ENCODE measurements at regions not wholly inside any gene's neighbourhood (a gene's known extent, or its start where the extent isn't known, plus 50 kb on each side); places are given as distances from the start of the nearest gene placed in this dataset.

DNA sequence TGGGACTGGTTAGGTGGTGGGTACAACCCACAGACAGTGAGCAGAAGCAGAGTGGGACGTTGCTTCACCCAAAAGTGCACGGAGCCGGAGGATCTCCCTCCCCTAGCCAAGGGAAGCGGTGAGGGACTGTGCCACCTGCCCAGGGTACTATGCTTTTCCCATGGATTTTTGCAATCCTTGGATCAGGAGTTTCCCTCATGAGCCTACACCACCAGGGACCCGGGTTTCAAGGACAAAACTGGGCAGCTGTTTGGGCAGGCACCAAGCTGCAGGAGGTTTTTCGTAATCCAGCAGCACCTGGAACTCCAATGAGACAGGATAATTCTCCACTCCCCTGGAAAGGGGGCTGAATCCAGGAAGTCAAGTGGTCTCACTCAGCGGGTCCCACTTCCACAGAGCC is 209.1 kb upstream of the CXCL12 start:
- DNase-seq (ENCODE audit: low read depth in 3 of 3, low spot score in 1 of 3), result no peak

DNA sequence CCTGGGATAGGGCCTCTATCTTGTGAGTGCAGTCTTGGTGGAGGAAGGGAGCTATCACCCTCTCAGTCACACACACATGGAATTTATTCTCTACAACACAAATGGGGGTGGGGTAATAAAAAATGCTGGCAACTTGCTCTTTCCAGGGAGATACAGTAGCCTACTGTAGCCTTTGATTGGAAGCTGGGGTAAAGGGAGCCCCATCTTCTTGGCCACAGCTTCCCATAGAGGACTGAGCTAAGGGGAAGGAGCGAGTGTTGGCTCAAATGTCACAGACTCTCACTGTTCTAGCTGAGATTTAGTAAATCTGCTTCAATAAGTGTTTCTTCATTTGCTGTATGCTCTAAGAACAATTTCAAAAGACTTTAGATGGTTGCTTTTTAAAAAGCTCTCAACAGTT is 222.2 kb upstream of the CXCL12 start:
- no peak for DNase-seq (ENCODE audit: low read depth in 3 of 3, low spot score in 1 of 3)

DNA sequence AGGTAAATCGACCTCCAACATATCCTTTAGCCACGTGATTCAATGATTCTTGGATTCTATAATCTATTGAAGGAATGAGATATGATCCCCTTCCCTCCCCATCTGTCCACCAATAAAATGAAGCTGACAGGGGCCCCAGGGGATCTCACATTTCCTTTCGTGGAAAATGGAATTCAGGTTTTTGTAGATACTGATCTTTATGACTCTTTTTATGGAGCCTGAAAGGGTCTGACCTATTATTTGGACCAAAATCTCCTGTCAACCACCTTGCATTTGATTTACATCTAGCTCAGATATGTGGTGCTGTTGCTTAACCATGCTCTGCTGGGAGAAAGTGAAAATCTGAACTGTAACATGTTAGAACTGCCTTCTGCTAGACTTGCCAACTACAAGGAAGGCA is 234.0 kb upstream of the CXCL12 start:
- no peak for DNase-seq (ENCODE audit: low read depth in 3 of 3, low spot score in 1 of 3)

DNA sequence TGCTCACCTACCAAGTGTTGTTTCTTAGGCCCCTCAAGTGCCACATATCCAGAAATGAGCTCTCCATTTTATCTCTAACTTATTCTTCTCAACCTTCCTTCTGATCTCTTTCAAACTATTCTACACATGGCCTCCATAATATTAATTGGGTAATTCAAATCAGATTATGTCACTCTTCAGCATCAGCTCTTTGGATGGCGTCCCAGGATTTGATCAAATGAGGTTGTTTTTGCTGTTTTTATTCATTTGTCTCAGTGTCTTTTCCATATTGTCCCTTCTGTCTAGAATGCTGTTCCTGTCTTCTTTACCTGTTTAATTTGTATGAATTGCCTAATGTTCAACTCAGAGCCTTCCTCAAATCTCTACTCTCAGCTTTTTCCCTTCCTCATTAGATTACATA is 234.6 kb upstream of the CXCL12 start:
- no peak for DNase-seq (ENCODE audit: low read depth in 3 of 3, low spot score in 1 of 3)

DNA sequence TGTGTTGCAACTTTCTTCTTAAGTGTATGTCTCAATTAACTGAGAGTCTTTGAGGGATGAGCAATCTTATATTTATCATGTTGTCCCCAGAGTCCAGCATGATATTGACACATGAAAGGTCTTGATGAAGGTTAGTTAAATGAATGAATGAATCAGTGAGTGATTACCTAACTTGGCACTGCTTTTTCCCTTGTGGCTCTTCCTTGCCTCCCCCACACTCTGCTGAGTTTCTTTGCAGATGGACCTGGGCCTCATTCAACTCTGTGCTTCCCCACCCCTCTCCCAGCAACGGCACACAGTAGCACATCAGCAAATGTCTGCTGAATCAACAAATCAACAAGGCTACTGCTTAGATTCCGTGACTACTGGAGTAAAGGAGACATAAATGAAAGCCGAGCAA is 235.1 kb upstream of the CXCL12 start:
- DNase-seq (ENCODE audit: low read depth in 3 of 3, low spot score in 1 of 3), result no peak

DNA sequence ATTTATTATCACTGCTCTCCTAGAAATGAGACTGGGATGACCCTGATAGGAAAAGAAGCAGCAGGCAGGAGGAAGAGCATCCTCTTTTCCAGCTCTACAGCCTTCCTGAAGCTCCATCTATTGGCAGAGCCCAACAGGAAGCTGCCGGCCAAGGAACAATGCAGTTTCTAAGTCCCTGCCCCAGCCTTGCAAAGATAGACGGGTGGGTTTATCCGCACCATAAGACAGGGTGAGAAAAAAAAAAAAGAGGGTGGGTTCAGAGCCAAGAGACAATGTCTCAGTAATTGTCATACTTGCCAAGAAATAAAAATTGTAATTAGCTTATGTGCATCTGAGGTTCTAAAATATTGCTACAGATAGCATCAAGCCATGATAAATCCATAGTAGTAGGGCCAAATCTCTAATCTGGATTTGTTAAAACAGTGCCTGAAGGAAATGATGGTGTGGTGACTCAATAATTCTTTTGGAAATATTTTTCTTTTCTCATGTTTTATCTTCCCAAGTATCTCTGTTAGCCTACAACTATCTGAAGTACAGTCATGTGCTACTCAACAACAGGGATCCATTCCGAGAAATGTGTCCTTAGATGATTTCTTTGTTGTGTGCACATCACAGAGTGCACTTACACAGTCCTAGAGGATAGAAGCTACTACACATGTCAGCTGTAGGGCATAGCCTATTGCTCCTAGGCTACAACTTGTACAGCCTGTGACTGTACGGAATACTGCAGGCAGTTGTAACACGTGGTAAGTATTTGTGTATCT is 242.9 kb upstream of the CXCL12 start:
- DNase-seq (ENCODE audit: low read depth in 3 of 3, low spot score in 1 of 3), result no peak

DNA sequence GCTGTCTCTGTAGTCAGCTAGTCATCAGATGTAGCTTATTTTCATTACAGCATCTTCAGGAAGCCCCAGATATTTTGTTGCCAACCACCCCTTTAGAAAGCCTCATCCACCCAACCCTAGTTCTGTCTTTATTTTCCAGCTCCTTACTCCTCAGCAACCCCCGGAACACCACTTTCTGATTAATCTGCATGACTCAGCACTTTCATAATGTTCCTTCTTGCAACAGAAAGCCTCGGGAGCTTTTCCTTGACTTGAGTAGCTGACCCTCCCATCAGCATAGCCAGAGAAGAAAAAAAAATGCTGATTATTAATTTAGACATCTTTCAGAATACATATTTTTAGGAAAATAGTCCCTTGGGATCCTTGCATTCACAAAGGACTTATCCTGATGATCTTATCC is 244.0 kb upstream of the CXCL12 start:
- DNase-seq (ENCODE audit: low read depth in 3 of 3, low spot score in 1 of 3), result no peak

DNA sequence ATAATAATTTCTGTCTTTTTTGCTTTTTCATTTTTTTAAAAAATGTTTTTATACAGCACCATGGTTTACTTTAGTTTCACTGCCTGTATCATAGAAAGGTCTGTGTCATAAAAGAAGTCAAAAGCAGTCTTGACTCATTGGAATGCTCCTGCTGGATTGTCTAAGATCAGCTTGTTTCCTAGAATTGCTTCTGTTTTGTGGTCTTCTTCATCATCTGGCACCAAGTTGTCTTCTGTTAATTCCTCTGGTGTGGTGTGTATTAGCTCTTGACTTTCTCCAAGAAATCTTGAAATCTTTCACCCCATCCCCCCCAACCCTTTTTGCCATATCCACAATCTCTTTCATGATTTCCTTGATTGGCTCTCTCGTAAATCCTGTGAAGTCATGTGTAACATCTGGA is 250.3 kb upstream of the CXCL12 start:
- no peak for DNase-seq (ENCODE audit: low read depth in 3 of 3, low spot score in 1 of 3)

DNA sequence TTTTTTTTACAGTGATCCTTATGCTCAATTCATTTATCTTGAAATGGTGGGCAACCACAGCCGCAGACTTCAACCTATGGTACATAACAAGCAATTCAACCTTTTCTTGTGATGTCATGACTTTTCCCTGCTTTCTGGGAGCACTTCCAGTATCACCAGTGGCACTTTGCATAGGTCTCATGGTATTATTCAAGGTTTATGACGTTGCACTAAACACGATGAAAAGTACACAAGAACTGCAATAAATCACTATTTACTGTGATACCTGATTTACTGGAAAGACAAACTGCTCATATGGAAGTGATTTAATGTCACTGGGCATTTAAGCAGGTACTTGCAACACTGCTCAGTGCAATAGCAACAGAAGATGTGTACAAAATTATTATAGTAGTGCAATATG is 251.7 kb upstream of the CXCL12 start:
- DNase-seq (ENCODE audit: low read depth in 3 of 3, low spot score in 1 of 3), result no peak

DNA sequence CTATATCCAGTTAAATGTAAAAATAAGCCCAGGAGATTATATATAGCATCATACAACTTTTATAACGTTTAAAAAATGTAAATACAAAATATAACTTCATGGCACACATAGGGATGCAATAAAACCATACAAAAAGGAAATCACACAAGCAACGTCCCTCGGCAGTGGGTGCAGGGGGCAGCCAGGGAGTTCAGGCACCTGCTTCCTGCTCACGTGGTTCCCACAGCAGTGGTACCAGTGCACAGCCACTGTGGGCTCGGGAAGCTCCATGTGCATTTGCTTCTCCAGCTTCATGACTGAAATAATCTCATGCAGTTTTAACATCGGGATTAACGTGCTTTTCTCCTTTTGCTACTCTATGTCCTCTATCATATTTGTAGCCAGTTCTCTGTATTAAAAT is 255.5 kb upstream of the CXCL12 start:
- DNase-seq (ENCODE audit: low read depth in 3 of 3, low spot score in 1 of 3), result no peak

DNA sequence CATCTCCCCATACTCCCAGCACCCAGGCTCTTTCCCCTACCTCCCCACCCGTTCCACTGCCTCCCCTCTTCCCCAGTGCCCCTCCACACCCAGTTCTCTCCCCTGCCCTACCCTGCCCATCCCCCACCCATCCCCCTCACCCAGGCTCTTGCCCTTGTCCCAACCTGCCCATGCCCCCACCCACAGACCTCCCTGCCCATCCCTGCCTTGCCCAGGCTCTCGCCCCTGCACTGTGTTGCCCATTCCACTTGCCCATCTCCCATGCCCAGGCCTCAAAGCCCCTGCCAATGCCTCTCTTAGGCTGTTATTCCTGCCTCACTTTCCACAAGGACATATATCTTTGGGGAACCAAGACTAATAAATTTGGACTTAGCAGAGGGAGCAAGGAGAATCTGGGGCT is 262.6 kb upstream of the CXCL12 start:
- no peak for DNase-seq (ENCODE audit: low read depth in 3 of 3, low spot score in 1 of 3)

DNA sequence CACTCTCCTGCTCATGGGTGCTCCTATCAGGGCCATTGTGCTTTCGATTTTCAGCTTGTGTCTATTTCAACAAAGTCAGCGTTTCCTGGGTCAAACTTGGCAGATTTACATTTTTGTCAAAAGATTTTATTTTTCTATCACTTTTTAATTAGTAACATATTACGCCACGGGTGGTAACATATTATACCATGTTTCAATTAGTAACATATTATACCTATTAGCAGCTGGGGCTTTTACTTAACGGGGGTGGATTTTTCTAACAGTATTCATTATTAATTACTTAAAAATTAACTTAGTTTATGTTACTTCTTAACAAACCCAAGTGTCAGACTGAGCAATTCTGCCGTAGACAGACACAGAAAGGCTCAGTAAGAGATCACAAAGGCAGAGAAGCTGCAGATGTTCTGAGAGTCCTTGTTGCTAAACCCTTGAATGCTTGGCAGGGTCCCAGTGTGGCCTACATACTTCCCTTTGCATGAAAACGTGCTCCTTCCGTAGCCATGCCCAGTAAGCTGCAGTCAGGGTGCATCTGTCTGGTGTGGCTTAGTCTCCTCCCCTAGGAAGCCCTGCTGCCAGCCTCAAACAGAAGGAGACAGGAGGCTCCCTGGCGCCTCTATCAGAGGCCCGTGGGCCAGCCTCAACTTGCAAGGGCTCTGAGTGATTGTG is 263.1 kb upstream of the CXCL12 start:
- no peak for DNase-seq (ENCODE audit: low read depth in 3 of 3, low spot score in 1 of 3)

DNA sequence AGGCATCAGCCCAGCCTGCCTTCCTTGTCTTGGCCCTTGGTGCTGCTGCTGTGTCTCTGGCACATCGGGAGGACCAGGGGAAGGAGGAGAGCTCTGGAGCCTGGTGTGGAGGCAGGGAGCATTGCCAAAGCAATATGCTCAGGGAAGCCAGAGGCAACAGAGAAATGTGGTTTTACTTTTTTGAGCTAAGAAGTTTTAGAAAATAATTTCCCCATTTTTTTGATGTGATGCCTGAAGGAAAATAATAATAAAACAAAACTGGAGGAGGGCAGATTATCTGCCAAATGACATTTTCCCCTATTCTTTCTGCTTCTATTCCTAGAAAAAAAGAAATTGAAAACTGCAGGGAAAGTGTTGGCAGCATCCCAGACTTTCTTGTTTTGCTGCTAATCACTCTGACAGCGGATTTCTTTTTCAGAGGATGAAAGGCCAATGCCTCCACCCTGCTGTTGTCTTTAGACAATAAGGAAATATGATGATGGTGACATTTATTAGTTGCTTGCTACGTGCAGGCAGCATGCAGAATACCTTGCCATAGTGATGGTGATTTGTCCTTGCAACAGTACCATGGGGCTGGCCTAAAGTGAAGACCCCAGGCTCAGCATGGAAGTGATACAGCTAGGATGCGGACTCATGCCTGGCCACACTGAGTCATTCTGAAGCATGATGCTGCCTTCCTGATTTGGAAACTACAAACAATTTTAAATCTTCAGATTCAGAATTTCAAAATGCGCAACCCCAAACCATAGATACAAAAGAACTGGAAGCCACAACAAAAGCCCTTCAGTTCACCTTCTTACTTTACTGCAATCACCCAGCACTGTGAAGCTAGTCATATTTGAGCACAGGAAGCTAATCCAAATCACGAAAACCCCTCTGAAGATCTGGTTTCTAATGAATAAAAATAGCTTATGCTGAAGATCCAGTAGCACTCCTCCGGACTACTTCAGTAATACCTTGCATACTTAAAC is 260.2 kb upstream of the TMEM72 start:
- DNase-seq (ENCODE audit: low read depth in 3 of 3, low spot score in 1 of 3), result no peak

DNA sequence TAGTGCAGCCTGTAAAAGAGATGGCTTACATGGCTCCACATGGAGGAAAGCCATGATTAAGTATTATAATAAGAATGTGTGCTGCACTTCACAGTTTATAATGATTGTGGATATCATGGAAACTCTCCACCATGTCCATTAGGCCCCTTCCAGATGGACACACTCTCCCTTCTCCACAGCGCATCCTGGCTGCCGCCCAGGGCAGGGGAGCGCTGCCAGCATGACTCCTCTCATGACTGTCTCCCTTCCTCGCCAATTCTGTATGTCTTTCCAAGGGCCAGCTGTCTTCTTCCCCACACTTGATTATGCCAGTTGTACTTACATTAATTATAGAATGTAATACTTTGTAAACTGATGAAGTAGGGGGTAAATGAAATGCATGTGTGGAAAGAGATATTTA is 259.3 kb upstream of the TMEM72 start:
- no peak for DNase-seq (ENCODE audit: low read depth in 3 of 3, low spot score in 1 of 3)

DNA sequence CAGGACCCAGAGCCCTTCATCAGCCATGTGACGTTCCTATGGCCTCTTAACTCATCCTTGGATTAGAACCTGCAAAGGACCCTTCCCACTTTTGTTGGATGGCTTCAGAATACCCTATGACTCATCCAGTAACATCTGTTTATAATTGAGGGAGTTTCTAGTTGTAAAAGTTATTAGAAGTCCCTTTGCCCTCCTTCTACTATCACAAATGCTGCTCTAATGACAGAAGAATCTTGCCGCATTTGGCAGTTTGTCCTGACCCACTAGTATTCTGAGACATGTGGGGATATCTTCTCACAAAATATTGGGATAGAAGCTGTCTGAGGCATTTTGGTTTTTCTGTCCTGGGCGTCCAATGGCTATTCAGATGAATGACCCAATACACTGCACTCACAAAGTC is 251.8 kb upstream of the TMEM72 start:
- DNase-seq (ENCODE audit: low read depth in 3 of 3, low spot score in 1 of 3), result no peak

DNA sequence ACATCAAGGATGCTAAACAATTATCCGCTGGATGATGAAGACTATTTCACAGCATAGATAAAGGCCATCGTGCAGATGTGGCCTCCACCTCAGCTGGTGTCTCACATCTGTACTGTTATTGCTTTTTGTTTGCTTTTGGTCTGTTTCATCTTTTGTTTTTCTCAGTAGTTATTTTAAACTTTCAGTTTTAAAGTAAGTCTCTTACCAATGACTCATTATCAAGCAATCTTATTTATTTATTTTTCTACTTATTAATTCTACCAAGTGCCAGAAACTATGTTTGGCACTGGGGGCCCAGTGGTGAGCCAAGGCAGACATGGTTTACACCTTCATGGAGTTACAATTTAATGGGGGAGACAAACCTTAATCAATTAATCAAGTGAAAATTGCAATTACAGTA is 250.9 kb upstream of the TMEM72 start:
- no peak for DNase-seq (ENCODE audit: low read depth in 3 of 3, low spot score in 1 of 3)

DNA sequence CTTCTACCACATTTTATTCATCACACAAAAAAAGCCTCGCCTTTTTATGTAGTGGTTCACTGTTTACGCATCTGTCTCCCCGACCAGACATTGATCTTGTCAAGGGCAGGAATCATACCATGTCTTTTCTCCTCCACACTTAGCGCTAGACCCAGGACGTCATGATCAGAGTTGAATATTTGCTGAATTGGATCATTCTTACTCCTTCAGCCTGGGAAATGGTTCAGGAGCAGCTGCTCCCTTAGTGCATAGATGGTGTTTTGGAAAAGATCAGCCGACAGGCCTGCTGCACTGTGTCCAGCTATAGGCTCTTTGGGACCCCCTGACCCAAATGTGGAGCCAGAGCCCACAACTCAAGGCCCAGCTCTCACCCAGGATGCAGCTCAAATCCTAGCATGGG is 249.1 kb upstream of the TMEM72 start:
- DNase-seq (ENCODE audit: low read depth in 3 of 3, low spot score in 1 of 3), result no peak

DNA sequence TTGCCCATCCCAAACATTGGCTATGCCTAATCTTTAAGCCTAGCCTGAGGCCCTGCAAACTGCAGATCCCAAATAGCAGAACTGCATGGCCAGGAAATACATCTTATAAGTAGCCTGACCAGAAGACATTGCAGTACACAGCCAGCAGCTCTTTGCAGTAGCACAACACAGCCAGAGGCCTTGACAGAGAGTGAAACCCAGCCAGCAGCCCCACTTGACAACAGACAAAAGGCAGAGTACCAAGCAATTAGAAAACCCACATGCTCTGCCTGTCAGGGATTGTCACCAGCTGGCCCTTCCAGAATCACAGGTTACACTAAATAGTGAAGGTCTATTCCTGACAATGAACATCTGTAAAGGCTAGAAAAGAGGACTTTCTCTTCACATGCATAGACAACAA is 242.8 kb upstream of the TMEM72 start:
- DNase-seq (ENCODE audit: low read depth in 3 of 3, low spot score in 1 of 3), result no peak

DNA sequence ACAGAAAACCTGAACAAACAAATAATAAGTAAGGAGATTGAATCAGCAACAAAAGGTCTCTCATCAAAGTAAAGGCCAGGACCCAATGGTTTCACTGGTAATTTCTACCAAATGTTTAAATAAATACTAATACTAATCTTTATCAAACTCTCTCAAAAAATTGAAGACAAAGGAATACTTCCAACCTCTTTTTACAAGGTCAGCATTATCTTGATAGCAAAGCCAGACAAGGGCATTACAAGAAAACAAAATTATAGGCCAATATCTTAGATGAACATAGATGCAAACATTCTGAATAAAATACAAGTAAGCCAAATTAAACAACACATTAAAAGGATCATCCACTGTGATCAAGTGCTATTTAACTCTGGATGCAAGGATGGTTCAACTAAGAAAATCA is 239.8 kb upstream of the TMEM72 start:
- no peak for DNase-seq (ENCODE audit: low read depth in 3 of 3, low spot score in 1 of 3)

DNA sequence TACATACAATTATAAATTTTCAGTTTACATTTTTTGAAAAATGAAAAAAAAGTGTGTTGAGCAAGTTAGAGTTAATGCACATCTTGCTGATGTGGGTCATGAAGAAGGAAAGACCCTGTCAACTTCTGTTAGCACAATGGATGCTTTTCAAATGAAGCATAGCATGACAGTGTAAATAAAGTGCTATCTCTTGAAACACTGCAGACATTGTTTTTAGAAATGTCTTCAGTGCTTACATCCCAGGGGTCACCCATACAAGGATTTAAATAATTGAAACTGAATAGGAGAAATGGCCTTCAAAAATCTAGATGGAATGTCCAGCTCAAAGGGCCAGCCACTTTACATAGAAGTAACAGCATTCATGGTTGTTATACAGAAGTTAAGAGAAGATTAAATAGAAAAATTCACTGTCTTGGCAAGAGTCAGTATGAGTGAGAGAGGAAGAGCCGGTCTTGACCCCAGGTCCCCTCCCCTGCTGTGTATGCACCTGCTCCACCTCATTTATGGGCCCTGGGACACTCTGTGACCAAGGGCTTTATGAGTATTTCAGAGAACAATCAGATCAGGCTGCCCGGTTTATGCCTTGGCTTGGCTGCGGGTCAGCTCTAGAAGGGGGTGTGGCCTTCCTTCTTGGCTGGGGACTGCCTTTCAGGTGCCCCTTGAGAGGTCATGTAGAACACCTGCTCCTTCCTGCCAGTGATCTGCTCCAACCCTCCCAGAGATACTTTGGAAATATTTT is 237.7 kb upstream of the TMEM72 start:
- no peak for DNase-seq (ENCODE audit: low read depth in 3 of 3, low spot score in 1 of 3)
